Urinary bladder (tissue), 3 donors: ENCODE measurements at regions not wholly inside any gene's neighbourhood (a gene's known extent, or its start where the extent isn't known, plus 50 kb on each side); places are given as distances from the start of the nearest gene placed in this dataset.
"Not testable (repeated sequence)": the region's sequence is repeated elsewhere in the genome, so short reads cannot be mapped to it uniquely, and the experiment has no call there.

Experiments
- DNase-seq: peaks from one replicate; pipeline ENCODE4 v3.0.0-alpha.2; 2015; ENCODE audit errors: extremely low spot score
- H3K27ac ChIP-seq: one replicate; pipeline ENCODE4 v1.5.1; 2013; ENCODE audit warnings: low read depth, mild to moderate bottlenecking, moderate library complexity
- H3K36me3 ChIP-seq: one replicate; pipeline ENCODE4 v1.6.1; 2013; ENCODE audit warnings: mild to moderate bottlenecking, moderate library complexity; ENCODE audit not compliant: insufficient read depth
- H3K4me1 ChIP-seq: one replicate; pipeline ENCODE4 v1.6.1; 2013; ENCODE audit warnings: mild to moderate bottlenecking, moderate library complexity; ENCODE audit not compliant: insufficient read depth
- H3K4me3 ChIP-seq: one replicate; pipeline ENCODE4 v1.5.1; 2013; ENCODE audit warnings: low read depth, low read length
- WGBS: extraction: QIAGEN DNeasy Blood & Tissue Kit; methylation state at CpG from one replicate; pipeline ENCODE4 v1.1.7; 2013; 5-methylcytosine and 5-hydroxymethylcytosine counted together
- donor health status: healthy with polysubstance abuse.
- donor health status: healthy.

DNA sequence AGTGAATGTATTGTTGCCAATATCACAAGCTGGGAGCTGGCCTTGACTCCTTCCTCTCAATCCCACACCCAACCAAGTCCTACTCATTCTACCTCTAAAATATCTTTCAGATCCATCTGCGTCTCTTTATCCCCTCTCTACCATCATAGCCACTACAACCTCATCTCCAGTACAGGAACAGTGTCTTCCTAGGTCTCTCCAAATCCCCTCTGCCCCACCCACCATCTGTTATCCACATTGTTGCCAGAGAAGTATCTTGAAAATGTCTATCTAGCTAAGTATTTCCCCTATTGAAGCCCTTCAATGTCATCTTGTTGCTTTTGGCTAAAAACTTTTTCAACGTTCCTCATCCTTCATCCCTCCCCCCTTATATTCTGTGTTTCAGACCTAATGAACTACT lies 244.7 kb downstream of the C12orf75 start:
- Histone ChIP-seq H3K4me1 (no peaks in the 10 kb centered on the region), H3K36me3 (no peaks in the 10 kb centered on the region), H3K4me3 (no peak overlapping the region), H3K27ac (no peak overlapping the region)
- WGBS = 81% methylated on average over 2 of the region's 2 CpGs
- DNase-seq = no peak

DNA sequence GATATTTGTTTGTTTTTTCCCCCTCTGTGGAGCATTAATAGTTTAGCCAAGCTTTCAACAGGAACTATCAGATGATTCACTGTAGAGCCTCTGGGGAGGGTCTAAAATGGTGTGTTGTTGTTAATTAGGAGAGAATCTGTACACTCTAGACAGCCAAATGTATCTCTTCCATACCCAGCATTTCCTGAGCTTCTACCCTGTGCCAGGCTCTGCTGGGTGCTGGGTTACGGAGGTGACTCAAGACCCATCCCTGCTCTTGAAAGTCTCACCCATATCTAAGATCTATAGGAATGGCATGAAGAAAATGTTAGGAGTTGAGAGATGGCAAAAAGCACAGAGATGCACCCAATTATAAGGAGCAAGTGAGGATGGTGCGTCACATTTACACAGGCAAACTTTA lies 245.8 kb downstream of the C12orf75 start:
- H3K4me1 ChIP-seq = no peaks in the 10 kb centered on the region
- DNase-seq = no peak
- H3K4me3 ChIP-seq = no peak overlapping the region
- WGBS = 98% methylated on average over 2 of the region's 2 CpGs
- H3K36me3 ChIP-seq = no peaks in the 10 kb centered on the region
- no peak overlapping the region for H3K27ac ChIP-seq

- no peaks in the 10 kb centered on the region for H3K36me3 ChIP-seq
- no peak for DNase-seq
- no peak overlapping the region for H3K27ac ChIP-seq
- H3K4me1 ChIP-seq = no peaks in the 10 kb centered on the region
- 55% methylated on average over 5 of the region's 5 CpGs for WGBS
- H3K4me3 ChIP-seq = no peak overlapping the region
Observed at GRCh38 chr12:105580821-105581352, 250.4 kb downstream of the C12orf75 start.

DNA sequence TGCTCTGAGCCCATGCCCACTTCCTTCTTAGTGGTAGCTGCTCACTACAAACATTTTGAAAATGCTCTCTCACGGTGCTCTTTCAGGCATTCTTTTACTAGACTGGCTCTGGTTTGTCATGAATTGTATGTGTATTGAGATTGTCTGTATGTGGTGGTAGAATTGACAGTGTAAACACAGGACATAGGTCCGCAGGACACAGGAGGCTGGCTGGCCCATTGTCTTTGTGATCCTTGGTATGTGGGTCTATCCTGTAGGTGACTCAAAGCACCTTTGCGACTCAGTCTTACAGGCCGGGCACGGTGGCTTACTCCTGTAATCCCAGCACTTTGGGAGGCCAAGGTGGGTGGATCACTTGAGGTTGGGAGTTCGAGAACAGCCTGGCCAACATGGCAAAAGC lies 250.9 kb downstream of the C12orf75 start:
- Histone ChIP-seq H3K4me3 (no peak overlapping the region), H3K27ac (no peak overlapping the region), H3K36me3 (no peaks in the 10 kb centered on the region), H3K4me1 (no peaks in the 10 kb centered on the region)
- 82% methylated on average over 6 of the region's 6 CpGs for WGBS
- DNase-seq = no peak

- WGBS = 83% methylated on average over 3 of the region's 3 CpGs
- H3K27ac ChIP-seq = no peak overlapping the region
- H3K36me3 ChIP-seq = no peaks in the 10 kb centered on the region
- no peak overlapping the region for H3K4me3 ChIP-seq
- H3K4me1 ChIP-seq = no peaks in the 10 kb centered on the region
- DNase-seq = no peak
Observed at GRCh38 chr12:105585107-105585506, 254.6 kb downstream of the C12orf75 start.

GRCh38 chr12:105587237-105587636 lies 256.7 kb downstream of the C12orf75 start:
- Histone ChIP-seq H3K27ac (no peak overlapping the region), H3K36me3 (no peaks in the 10 kb centered on the region), H3K4me1 (no peaks in the 10 kb centered on the region), H3K4me3 (no peak overlapping the region)
- DNase-seq = no peak
- WGBS = 74% methylated on average over 5 of the region's 5 CpGs

GRCh38 chr12:105588106-105588505 lies 257.6 kb downstream of the C12orf75 start:
- H3K36me3 ChIP-seq = no peaks in the 10 kb centered on the region
- H3K27ac ChIP-seq = no peak overlapping the region
- WGBS = 92% methylated on average over 4 of the region's 4 CpGs
- DNase-seq = no peak
- no peaks in the 10 kb centered on the region for H3K4me1 ChIP-seq
- no peak overlapping the region for H3K4me3 ChIP-seq

DNA sequence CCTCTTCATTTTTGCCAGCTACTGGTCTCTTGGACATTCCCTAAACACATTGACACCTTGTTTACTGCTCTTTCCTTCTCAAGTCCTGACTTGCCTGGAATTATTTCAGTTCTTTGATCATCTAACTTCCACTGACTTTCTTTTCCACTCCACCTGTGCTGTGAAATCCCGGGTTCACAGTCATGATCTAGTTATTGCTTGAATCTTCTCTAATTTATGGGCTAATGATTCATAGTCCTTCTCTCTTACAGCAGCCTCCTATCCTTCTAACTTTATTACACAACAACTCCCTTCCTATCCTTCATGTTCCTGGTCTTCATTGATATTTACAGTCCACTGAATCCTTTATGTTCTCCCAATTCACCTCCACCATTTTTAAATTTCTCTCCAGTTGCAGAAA lies 260.1 kb downstream of the C12orf75 start:
- H3K36me3 ChIP-seq = no peaks in the 10 kb centered on the region
- H3K4me3 ChIP-seq = no peak overlapping the region
- WGBS = 61% methylated on average over 1 of the region's 1 CpG
- no peak for DNase-seq
- no peak overlapping the region for H3K27ac ChIP-seq
- no peaks in the 10 kb centered on the region for H3K4me1 ChIP-seq

- WGBS = 83% methylated on average over 5 of the region's 5 CpGs
- no peaks in the 10 kb centered on the region for H3K4me1 ChIP-seq
- no peak overlapping the region for H3K4me3 ChIP-seq
- H3K27ac ChIP-seq = no peak overlapping the region
- DNase-seq = no peak
- no peaks in the 10 kb centered on the region for H3K36me3 ChIP-seq
Observed at GRCh38 chr12:105595440-105595839, 264.9 kb downstream of the C12orf75 start.

DNA sequence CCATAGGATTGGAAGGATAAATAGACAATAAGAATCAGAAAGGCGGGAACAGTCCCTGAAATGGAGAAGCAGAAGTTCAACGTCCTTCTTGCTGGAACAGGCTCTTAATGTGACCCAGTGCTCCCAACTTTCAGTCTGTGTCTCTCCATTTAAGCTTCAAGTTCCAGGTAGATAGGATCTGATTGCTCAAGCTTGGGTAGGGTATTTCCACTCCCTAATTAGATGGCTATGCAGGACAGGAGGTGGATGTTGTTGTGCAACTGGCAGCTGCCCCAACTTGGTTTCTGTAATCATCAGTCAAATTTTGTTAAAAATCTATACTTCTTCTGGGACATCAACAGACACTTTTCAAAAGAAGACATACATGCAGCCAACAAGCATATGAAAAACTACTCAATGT lies 266.2 kb downstream of the C12orf75 start:
- Histone ChIP-seq H3K27ac (no peak overlapping the region), H3K36me3 (no peaks in the 10 kb centered on the region), H3K4me1 (no peaks in the 10 kb centered on the region), H3K4me3 (no peak overlapping the region)
- WGBS = 83% methylated on average over 2 of the region's 2 CpGs
- DNase-seq = no peak

GRCh38 chr12:105598031-105598430 lies 267.5 kb downstream of the C12orf75 start:
- H3K4me3 ChIP-seq = no peak overlapping the region
- DNase-seq = no peak
- no peaks in the 10 kb centered on the region for H3K36me3 ChIP-seq
- 92% methylated on average over 4 of the region's 4 CpGs for WGBS
- no peak overlapping the region for H3K27ac ChIP-seq
- H3K4me1 ChIP-seq = no peaks in the 10 kb centered on the region

DNA sequence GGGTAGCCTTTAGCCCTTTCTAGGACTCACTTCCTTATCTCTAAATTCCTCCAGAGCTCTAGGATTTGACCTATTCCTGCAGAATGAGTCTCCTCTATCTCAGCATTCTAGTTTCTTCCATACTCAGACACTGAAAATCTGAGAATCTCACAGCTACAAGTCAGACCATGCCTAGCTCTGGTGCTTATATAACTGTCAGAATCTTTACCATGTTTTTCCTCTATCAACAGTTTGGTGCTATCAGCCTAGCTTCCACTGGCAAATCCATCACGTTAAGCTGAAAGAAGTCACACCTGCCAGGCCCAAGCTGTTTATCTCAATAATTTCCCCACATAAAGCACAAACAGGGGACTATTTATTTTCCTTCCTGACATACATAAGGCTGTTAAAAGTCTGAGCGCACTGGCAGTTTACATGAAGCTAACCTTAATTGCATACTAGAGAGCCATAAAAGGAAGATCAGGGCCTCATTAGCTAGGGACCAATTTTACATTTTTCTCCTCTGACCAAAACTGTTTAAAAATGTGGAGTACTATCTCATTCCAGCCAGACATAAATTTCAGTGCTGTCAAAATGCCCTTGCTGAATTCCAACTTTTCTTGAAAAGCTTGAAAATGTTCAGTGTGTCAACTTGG lies 270.5 kb downstream of the C12orf75 start:
- no peak overlapping the region for H3K27ac ChIP-seq
- WGBS = 48% methylated on average over 2 of the region's 2 CpGs
- no peaks in the 10 kb centered on the region for H3K36me3 ChIP-seq
- no peaks in the 10 kb centered on the region for H3K4me1 ChIP-seq
- DNase-seq = no peak
- no peak overlapping the region for H3K4me3 ChIP-seq

- not testable (repeated sequence) for DNase-seq, H3K4me3 ChIP-seq, H3K27ac ChIP-seq, H3K4me1 ChIP-seq, H3K36me3 ChIP-seq
- 87% methylated on average over 5 of the region's 5 CpGs for WGBS
Observed at GRCh38 chr12:105602312-105602711, 271.8 kb downstream of the C12orf75 start.

- not testable (repeated sequence) for DNase-seq, H3K4me3 ChIP-seq, H3K4me1 ChIP-seq, H3K27ac ChIP-seq, H3K36me3 ChIP-seq
- WGBS = 85% methylated on average over 3 of the region's 3 CpGs
Observed at GRCh38 chr12:105604281-105604680, 273.8 kb downstream of the C12orf75 start.

- not testable (repeated sequence) for DNase-seq, H3K4me1 ChIP-seq, H3K27ac ChIP-seq, H3K36me3 ChIP-seq, H3K4me3 ChIP-seq
- 98% methylated on average over 1 of the region's 1 CpG for WGBS
Observed at GRCh38 chr12:105606613-105607012, 276.1 kb downstream of the C12orf75 start.
